ENCODE measurements at regions not wholly inside any gene's neighbourhood (a gene's known extent, or its start where the extent isn't known, plus 50 kb on each side); places are given as distances from the start of the nearest gene placed in this dataset.
"Not testable (repeated sequence)": the region's sequence is repeated elsewhere in the genome, so short reads cannot be mapped to it uniquely, and the experiment has no call there.

DNA sequence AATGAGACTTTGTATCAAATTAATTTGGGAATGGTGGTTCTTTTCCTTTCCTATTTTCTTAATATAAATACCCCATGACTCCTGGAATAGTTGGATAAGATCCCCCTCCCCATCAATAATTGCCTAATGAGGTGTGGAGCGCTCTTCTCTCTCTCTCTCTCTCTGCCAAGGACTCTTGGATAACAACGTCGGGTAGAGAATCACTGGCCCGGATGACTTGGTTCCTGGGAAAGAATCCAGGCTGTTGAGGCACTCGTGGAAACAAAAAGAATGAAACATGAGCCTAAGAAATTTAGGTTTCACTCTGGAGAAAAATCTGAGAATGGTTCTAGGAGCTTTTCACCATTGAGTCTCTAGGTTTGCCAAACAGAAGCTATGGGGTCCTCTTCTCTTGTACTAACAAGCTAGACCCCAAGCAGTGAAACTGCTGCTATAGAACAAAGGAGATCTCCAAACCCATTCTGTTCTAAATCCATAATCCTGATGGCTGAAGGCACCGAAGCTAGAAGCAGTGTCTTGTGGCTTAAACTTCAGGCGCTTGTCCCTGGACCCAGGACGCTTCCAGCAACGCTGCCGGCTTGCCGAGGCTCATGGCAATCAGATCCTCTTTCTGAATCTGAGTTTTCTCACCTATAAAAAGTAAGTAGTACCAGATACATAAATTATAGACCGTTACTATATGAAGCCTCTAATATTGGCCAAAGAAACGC lies 241.6 kb upstream of the BTBD3 start:
- DNase-seq = no peak

GRCh38 chr20:11676630-11677287 lies 240.9 kb upstream of the BTBD3 start:
- peak; percentile 71 for DNase-seq

GRCh38 chr20:11677428-11677827 lies 240.3 kb upstream of the BTBD3 start:
- no peak for DNase-seq

- no peak for DNase-seq
Observed at GRCh38 chr20:11677836-11678235, 239.9 kb upstream of the BTBD3 start.

DNA sequence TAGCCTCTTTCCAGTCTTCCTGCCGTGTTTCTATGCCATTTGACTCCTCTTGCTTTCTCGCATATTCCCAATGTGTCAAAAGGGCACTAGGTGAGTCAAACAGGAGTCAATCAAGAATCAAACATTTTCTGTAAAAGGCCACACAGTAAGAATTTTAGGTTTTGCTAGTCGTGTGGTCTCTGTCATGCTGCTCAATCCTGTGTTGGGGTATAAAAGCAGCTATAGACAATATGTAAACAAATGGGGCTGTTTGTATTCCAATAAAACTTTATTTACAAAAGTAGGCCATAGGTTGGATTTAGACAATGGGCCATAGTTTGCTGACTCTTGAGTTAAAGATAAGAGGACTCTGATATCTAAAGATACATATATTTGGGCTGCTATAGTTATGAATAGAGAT lies 235.4 kb upstream of the BTBD3 start:
- no peak for DNase-seq

- DNase-seq = no peak
Observed at GRCh38 chr20:11686195-11686594, 231.5 kb upstream of the BTBD3 start.

- peak; percentile 36 for DNase-seq
Observed at GRCh38 chr20:11686820-11687543, 230.7 kb upstream of the BTBD3 start.

- DNase-seq = no peak
Observed at GRCh38 chr20:11687546-11688292, 230.0 kb upstream of the BTBD3 start.

DNA sequence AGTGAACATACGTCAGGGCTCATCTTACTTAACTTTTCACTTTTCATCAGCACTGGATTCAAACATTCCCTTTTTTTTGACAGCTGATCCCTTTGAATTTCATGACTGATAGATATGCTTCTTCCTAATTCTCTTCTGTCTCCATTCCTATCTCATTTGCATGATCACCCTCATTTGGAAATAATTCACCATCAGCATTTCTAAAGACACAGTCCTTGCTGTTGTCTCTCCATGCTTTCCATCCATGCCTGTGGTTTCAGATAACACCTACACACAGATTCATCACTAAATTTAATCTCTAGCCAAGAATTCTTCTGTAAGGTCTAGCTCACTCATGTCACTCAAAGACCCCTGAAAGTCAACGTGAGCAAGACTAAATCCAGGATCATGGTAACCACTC lies 228.4 kb upstream of the BTBD3 start:
- DNase-seq = no peak

- DNase-seq = no peak
Observed at GRCh38 chr20:11691766-11692165, 225.9 kb upstream of the BTBD3 start.

- no peak for DNase-seq
Observed at GRCh38 chr20:11692567-11692966, 225.1 kb upstream of the BTBD3 start.

DNA sequence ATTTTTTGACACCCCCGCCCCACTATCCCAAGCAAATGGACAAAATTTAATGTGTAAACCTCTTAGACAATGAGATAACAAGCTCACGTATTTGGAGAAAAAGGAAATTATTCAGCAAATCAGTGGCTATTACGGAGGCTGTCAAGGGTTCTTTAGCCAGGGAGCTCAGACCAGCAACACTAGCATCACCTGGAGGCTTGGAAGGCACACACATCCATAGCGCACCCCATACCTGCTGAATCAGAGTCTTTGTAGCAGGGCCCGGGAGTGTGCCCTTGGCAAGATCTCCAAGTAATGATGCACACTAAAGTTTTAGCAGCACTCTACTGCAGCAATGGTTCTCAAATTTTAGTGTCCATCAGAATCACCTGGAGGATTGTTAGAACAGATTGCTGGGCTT lies 223.2 kb upstream of the BTBD3 start:
- no peak for DNase-seq

GRCh38 chr20:11697055-11697454 lies 220.6 kb upstream of the BTBD3 start:
- DNase-seq = no peak

DNA sequence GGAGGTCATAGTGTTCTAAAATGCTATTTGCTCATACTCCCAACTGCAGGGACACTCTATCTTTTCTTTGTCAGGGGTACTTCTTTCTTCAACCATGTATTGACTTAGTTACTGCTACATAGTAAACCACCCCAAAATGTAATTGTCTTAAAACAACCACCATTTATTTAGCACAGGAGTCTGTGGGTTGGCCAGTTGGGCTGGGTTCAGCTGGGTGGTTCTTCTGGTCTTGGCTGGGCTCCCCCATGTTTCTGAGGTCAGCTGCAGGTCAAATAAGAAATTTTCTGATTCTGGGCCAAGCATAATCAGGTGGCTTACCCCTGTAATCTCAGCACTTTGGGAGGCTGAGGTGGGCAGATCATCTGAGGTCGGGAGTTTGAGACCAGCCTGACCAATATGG lies 220.0 kb upstream of the BTBD3 start:
- DNase-seq = no peak

DNA sequence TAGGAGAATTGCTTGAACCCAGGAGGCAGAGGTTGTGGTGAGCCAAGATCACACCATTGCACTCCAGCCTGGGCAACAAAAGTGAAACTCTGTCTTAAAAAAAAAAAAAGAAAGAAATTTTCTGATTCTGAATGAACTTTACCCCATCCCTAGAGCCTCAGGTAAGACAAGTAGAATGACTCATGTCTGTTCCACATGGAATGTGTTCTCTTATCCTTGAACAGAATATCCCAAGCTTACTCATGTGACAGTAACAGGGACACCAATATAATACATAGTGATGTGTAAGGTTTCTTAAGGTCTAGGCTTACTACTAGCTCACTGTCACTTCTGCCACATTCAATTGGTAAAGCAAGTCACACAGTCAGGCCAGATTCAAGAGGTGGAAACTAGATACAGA lies 219.6 kb upstream of the BTBD3 start:
- DNase-seq = no peak

DNA sequence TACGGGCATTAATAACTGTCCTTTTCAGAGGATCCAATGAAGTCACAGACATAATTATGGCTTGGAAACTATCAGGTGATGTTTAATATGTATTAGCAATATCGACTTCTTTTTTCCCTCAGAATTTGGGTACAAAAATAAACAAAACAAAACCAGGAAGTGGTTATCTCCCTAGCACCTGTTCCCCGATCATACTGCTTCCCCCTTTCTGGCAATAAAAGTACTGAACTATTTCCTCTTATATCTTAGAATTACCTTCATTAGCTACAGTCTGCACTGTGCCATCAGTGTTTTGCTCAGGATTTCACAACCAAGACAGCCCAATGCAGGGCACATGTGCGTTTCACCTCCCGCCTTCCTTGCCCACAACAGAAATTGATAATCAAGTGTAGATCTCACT lies 216.9 kb upstream of the BTBD3 start:
- peak; percentile 30 for DNase-seq

DNA sequence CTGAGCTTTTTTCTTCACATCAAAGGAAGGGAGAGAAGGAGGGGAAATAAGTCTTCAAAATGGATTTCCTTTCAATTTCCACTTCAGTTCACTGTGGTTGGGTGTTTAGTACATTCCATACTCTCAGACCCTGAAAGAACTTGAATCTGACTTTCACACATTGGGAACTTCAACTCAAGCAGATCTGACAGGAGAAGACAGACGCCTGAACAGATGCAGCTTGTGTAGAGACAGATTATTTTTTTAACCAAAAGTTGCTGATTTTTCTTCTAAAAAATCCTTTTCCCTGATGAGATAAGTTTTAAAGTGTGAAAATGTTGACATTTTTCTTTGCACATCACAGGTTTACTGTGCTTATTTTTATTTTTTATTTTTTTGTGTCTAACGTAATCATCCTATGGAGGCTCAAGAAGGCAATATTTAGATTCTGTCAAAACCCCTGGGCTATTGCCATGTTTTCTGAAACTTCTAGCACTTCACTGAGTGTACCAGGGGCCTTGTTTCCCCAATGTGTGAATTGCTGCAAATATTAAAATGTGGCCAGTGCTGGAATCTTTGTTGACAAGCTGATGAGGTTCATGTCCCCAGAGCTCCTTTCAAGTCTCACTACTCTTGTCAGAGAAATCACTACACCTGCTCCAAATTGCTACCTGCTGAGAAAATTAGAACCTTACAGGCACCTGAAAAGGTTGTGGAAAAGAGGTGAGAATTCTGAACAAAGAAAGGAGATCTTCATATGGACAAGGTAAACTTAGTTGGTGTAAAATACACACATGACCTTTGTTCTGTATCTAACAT lies 214.8 kb upstream of the BTBD3 start:
- DNase-seq = no peak

DNA sequence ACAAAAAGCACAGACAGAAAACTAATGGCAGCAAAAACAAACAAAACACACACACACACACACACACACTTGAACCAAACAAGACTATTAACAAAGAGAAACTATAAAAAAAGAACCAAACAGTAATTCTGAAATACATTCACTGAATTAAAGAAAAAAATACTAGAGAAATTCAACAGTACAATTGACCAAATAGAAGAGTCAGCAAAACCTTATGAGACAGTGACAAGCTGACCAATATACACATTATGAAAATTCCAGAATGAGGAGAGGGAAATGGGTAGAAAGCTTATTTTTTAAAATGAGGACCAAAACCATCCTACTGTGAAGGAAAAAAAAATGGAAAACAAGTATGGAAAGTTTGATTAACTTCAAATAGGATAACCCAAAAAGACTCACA lies 212.2 kb upstream of the BTBD3 start:
- no peak for DNase-seq

- not testable (repeated sequence) for DNase-seq
Observed at GRCh38 chr20:11708223-11708622, 209.5 kb upstream of the BTBD3 start.

GRCh38 chr20:11711214-11711613 lies 206.5 kb upstream of the BTBD3 start:
- no peak for DNase-seq

- DNase-seq = no peak
Observed at GRCh38 chr20:11712639-11713160, 205.0 kb upstream of the BTBD3 start.

DNA sequence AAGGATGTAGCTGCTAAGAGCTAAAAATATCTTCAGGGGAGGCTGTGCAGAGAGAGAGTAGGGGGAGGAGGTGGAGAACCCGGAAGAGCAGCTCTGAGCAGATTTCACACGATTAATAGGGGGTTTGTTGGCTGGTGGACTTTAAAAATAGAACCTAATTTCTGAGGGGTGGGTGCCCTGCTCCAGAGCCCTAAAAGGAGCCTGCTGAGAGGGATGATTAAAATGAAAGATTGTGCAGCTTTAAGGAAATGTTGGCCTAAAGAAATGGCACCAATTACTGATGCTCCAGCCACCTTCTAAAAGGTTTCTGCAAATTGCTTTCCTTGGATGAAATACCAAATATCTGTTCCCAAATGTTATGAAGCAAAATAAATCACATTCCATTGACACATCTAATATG lies 202.8 kb upstream of the BTBD3 start:
- DNase-seq = no peak
